NCI-H187 (cell line): ENCODE measurements at regions not wholly inside any gene's neighbourhood (a gene's known extent, or its start where the extent isn't known, plus 50 kb on each side); places are given as distances from the start of the nearest gene placed in this dataset.
"Not testable (repeated sequence)": the region's sequence is repeated elsewhere in the genome, so short reads cannot be mapped to it uniquely, and the experiment has no call there.

Experiments
- DNase-seq, 2 experiments: peaks; one replicate each; lab custom pipeline; 2025; lab: John Stamatoyannopoulos, UW

- DNase-seq = no peak
Measured at GRCh38 chr18:46179306-46179705, 75.1 kb downstream of the HAUS1 start.

- no peak for DNase-seq
Measured at GRCh38 chr18:46182633-46183358, 78.6 kb downstream of the HAUS1 start.

- not testable (repeated sequence) for DNase-seq
Measured at GRCh38 chr18:46184296-46184695, 80.1 kb downstream of the HAUS1 start.

GRCh38 chr18:46184727-46185126 lies 80.5 kb downstream of the HAUS1 start:
- no peak for DNase-seq

GRCh38 chr18:46190667-46191066 lies 86.5 kb downstream of the HAUS1 start:
- no peak for DNase-seq

GRCh38 chr18:46196627-46197243 lies 92.5 kb downstream of the HAUS1 start:
- no peak for DNase-seq

GRCh38 chr18:46199515-46200147 lies 95.4 kb downstream of the HAUS1 start:
- no peak for DNase-seq

GRCh38 chr18:46200178-46201055 lies 96.2 kb downstream of the HAUS1 start:
- not testable (repeated sequence) for DNase-seq

GRCh38 chr18:46204143-46204542 lies 100.0 kb downstream of the HAUS1 start:
- DNase-seq = no peak

GRCh38 chr18:46207985-46208384 lies 103.8 kb downstream of the HAUS1 start:
- DNase-seq = no peak

GRCh38 chr18:46209161-46209560 lies 105.0 kb downstream of the HAUS1 start:
- DNase-seq = no peak

GRCh38 chr18:46211816-46212215 lies 107.6 kb downstream of the HAUS1 start:
- no peak for DNase-seq

GRCh38 chr18:46212398-46212797 lies 108.2 kb downstream of the HAUS1 start:
- no peak for DNase-seq

- DNase-seq = no peak
Measured at GRCh38 chr18:46213295-46213694, 109.1 kb downstream of the HAUS1 start.

- no peak for DNase-seq
Measured at GRCh38 chr18:46214435-46214834, 110.2 kb downstream of the HAUS1 start.

GRCh38 chr18:46215902-46216723 lies 111.9 kb downstream of the HAUS1 start:
- no peak for DNase-seq

GRCh38 chr18:46220116-46220515 lies 115.9 kb downstream of the HAUS1 start:
- no peak for DNase-seq

- no peak for DNase-seq
Measured at GRCh38 chr18:46222093-46222492, 117.9 kb downstream of the HAUS1 start.

- no peak for DNase-seq
Measured at GRCh38 chr18:46222710-46223360, 118.7 kb downstream of the HAUS1 start.

- DNase-seq = no peak
Measured at GRCh38 chr18:46224181-46224775, 120.1 kb downstream of the HAUS1 start.
